ENCODE measurements at regions not wholly inside any gene's neighbourhood (a gene's known extent, or its start where the extent isn't known, plus 50 kb on each side); places are given as distances from the start of the nearest gene placed in this dataset.

DNA sequence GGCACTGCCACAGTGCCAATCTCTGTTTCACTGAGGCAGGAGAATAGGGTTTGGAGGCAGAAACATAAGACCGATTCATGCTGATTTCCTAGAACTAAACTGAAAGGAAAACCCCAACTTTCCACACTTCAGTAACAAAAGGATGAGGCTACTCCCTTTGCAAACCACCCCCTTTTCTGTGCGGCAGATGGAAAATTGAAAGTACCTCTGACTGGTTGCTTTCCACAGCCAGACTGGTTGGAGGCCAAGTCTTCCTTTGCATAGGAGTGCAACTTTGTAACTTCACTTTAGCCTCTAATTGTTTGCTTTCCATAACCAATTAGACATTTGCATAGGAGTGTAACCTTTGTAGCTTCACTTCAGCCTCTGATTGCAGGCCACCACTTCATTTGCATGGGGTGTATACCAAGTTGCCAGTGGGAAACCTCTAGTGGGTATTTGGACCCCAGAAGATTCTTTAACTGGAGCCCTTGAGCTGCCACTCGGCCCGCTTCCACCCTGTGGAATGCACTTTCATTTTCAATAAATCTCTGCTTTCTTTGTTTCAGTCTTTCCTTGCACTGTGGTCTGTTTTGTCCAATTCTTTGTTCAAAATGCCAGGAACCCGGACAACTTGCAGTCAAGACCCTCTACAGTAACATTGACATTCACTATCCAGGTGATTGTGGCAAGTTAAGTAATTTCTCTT lies 252.0 kb downstream of the UTP18 start:
- TF ChIP-seq CTCF (IDR thresholded peaks at IDR 0.05; ENCODE audit: low read depth, low read length, missing control alignments) = no peak
- DNase-seq (ENCODE audit: low read depth) = no peak
- no peak overlapping the region for H3K4me3 ChIP-seq (ENCODE audit: low read depth, low read length)

DNA sequence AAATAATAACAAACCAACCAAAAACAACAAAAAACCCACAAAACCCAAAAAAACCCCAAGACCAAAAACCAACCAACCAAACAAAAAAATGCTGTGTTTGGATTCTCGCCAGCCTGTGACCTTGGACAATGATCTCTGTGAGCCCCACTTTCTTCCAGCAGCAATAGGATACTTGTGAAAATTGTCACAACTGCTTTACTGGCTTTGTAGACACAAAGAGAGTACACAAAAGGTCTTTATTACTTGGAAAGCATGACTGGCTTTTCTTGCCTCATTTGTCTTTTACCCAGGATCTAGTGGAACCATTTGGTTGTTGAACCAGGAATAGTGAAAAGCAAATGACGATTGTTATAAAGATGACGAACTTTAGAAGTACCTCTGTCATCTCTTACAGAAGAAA lies 256.6 kb downstream of the UTP18 start:
- TF ChIP-seq CTCF (IDR thresholded peaks at IDR 0.05; ENCODE audit: low read depth, low read length, missing control alignments) = no peak
- H3K4me3 ChIP-seq (ENCODE audit: low read depth, low read length) = no peak overlapping the region
- DNase-seq (ENCODE audit: low read depth) = no peak

GRCh38 chr17:51524524-51524923 lies 264.2 kb downstream of the UTP18 start:
- TF ChIP-seq CTCF (IDR thresholded peaks at IDR 0.05; ENCODE audit: low read depth, low read length, missing control alignments) = no peak
- H3K4me3 ChIP-seq (ENCODE audit: low read depth, low read length) = no peak overlapping the region
- DNase-seq (ENCODE audit: low read depth) = no peak

GRCh38 chr17:51526507-51526906 lies 266.2 kb downstream of the UTP18 start:
- TF ChIP-seq CTCF (IDR thresholded peaks at IDR 0.05; ENCODE audit: low read depth, low read length, missing control alignments) = no peak
- DNase-seq (ENCODE audit: low read depth) = no peak
- H3K4me3 ChIP-seq (ENCODE audit: low read depth, low read length) = no peak overlapping the region

DNA sequence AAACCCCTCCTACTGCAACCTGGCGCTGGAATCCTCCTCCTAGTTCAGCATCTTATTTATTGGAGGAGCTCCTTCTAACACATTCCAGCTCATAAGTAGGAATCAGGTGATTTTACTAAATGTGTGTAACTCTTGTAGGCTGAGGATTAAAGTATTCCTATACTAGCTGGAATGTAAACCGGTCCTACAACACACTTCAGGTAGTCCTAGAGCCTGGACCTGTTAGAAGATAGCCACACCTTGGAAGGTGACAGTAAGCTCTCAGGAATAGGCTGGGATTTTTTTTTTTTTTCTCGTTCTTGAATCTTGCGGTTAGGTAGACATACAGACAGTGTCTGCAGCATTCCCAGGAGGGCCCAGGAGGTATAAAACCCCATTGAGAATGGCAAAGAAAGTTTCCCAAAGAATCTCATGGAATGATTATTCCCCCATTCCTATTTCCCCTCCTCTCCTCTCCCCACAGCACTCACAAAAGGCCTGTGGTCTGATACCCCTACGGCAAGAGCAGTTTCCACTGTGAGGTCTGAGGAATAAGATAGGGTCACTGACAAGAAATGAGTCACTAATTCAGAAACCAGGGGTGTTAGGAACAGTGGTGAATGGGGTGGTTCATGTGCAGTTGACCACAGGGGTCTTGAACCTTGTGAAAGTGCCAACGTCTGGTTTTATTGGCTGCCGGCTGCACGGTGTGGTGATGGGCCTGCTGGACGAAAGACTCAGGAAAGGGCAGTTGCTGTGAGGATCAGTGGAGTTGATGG lies 267.1 kb downstream of the UTP18 start:
- DNase-seq (ENCODE audit: low read depth) = no peak
- no peak overlapping the region for H3K4me3 ChIP-seq (ENCODE audit: low read depth, low read length)
- TF ChIP-seq CTCF (IDR thresholded peaks at IDR 0.05; ENCODE audit: low read depth, low read length, missing control alignments) = no peak

DNA sequence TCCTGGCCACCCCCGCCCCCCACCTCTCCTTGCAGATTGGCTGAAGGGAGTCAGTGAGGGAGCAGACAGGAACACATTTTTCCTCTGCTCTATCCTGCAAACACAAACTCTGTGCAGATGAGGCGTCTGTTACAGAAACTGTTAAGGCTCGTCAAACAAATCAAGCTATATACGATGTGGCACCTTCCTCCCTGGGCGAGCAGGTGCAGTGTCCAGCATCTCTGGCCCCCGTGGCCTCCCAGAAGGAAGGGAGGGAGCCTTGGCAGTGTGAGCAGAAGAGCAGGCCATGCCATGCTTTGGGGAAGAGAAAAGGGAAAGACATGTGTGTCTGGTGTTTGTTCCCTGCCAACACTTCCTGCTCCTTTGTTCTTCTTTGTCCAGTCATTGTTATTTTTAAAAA lies 267.8 kb downstream of the UTP18 start:
- H3K4me3 ChIP-seq (ENCODE audit: low read depth, low read length) = no peak overlapping the region
- no peak for TF ChIP-seq CTCF (IDR thresholded peaks at IDR 0.05; ENCODE audit: low read depth, low read length, missing control alignments)
- no peak for DNase-seq (ENCODE audit: low read depth)

Data from GM12864 (cell line).